Body of pancreas (tissue), 4 donors: ENCODE measurements at regions not wholly inside any gene's neighbourhood (a gene's known extent, or its start where the extent isn't known, plus 50 kb on each side); places are given as distances from the start of the nearest gene placed in this dataset.

Source experiments
- ATAC-seq: fragments of 150-250 bp; one replicate; pipeline ENCODE4 v1.9.1; 2016
- DNase-seq, 4 donors: peaks; one replicate each; pipeline ENCODE4 v3.0.0-alpha.2; 2019
- H3K27ac ChIP-seq, 4 donors: fragments of 200-600 bp; sonication (generic); 1 replicate in 3 of 4; 2 replicates in 1 of 4; pipeline versions ENCODE4 v1.5.1 to v1.6.1; 2016 to 2019; ENCODE audit warnings: mild to moderate bottlenecking in 1 of 4, mixed read lengths in 1 of 4, moderate library complexity in 1 of 4
- H3K27me3 ChIP-seq, 2 donors: fragments of 200-600 bp; sonication (generic); one replicate each; pipeline ENCODE4 v1.6.0; 2016; ENCODE audit warnings: mild to moderate bottlenecking in 1 of 2
- H3K36me3 ChIP-seq, 2 donors: fragments of 200-600 bp; sonication (generic); replicated peaks in 1 of 2; 2 replicates each; pipeline ENCODE4 v1.5.1; 2016; ENCODE audit warnings: low read depth in 2 of 2; ENCODE audit not compliant: insufficient read depth in 1 of 2
- H3K4me1 ChIP-seq: fragments of 200-600 bp; sonication (generic); one replicate; pipeline ENCODE4 v1.6.0; 2016
- H3K4me3 ChIP-seq, 2 donors: fragments of 200-600 bp; sonication (generic); 1 replicate in 1 of 2; 2 replicates in 1 of 2; pipeline ENCODE4 v1.5.1; 2016 to 2019
- H3K9me3 ChIP-seq, 3 donors: fragments of 200-600 bp; sonication (generic); 1 replicate in 2 of 3; 2 replicates in 1 of 3; pipeline ENCODE4 v1.5.1; 2016
- POLR2A ChIP-seq, 3 donors: fragments of 450-650 bp; IDR thresholded peaks; one replicate each; pipeline ENCODE4 v1.6.1; 2016; ENCODE audit warnings: antibody characterized with exemption in 3 of 3, mild to moderate bottlenecking in 2 of 3
- WGBS, 2 donors: methylation state at CpG; one replicate each; pipeline ENCODE4 v1.1.5; 2017; 5-methylcytosine and 5-hydroxymethylcytosine counted together
- intact Hi-C: fragments of 100-400 bp; cut with DNase I; formaldehyde crosslinking; loops from one replicate; pipeline ENCODE4 v1.15.1; 2023
- TF ChIP-seq, protein P1 (sequence below), 7 experiments: fragments of 450-650 bp in 4 of 7; fragments of 200-600 bp in 3 of 7; sonication (generic) in 3 of 7; IDR thresholded peaks; one replicate each; pipeline ENCODE4 v1.5.1; 2016 to 2019; ENCODE audit warnings: antibody characterized with exemption in 7 of 7

DNA sequence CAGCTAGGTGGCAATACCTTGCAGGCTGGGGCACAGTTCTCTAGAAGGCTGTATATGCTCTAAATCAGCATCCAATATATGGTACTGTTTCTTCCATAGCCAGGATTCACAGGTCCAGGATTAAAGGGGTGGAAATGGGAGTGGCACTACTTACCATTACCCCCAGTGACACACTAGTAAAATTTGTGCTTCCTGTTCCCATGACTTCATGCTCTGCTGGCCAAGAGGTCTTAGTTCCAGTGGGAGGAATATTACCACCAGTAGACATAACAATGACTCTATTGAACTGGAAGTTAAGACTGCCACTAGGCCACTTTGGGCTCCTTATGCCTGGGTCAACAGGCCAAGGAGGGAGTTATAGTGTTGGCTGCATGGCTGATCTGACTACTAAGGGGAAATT, 174.3 kb upstream of the TNFAIP3 start:
- Histone ChIP-seq H3K27ac (no peak overlapping the region), H3K36me3 (no peaks in the 10 kb centered on the region), H3K4me3 (no peak overlapping the region), H3K27me3 (no peaks in the 10 kb centered on the region), H3K4me1 (peaks cover 26% of the 10 kb centered on the region), H3K9me3 (no peaks in the 10 kb centered on the region)
- no peak for TF ChIP-seq POLR2A (IDR thresholded peaks at IDR 0.05)
- TF ChIP-seq, protein P1, sequence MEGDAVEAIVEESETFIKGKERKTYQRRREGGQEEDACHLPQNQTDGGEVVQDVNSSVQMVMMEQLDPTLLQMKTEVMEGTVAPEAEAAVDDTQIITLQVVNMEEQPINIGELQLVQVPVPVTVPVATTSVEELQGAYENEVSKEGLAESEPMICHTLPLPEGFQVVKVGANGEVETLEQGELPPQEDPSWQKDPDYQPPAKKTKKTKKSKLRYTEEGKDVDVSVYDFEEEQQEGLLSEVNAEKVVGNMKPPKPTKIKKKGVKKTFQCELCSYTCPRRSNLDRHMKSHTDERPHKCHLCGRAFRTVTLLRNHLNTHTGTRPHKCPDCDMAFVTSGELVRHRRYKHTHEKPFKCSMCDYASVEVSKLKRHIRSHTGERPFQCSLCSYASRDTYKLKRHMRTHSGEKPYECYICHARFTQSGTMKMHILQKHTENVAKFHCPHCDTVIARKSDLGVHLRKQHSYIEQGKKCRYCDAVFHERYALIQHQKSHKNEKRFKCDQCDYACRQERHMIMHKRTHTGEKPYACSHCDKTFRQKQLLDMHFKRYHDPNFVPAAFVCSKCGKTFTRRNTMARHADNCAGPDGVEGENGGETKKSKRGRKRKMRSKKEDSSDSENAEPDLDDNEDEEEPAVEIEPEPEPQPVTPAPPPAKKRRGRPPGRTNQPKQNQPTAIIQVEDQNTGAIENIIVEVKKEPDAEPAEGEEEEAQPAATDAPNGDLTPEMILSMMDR (IDR thresholded peaks at IDR 0.05) = no peak
- ATAC-seq = no peak
- intact Hi-C loops = no loop called here
- DNase-seq = no peak

DNA sequence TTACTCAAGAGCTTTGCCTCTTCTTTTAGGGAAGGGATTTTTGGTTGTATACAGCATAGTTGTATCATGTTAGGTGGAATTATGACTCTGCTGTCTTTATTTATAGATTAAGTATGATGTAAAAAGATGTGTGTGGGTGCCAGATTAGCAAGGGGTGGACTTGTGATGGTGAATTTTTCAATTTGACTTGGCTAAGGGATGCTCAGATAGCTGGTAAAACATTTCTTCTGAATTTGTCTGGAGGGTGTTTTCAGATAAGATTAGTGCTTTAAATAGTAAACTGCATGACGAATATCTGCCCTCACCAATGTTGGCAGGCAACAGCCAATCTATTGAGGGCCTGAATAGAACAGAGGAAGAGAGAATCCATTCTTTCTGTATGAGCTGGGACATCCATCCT, 173.3 kb upstream of the TNFAIP3 start:
- no peak overlapping the region for H3K4me3 ChIP-seq
- no peaks in the 10 kb centered on the region for H3K9me3 ChIP-seq
- intact Hi-C loops = no loop called here
- no peak for ATAC-seq
- WGBS, 2 donors = 9 to 45% methylated on average over 1 of the region's 1 CpG
- TF ChIP-seq, protein P1 (IDR thresholded peaks at IDR 0.05) = no peak
- TF ChIP-seq POLR2A (IDR thresholded peaks at IDR 0.05) = no peak
- peaks cover 35% of the 10 kb centered on the region for H3K4me1 ChIP-seq
- no peaks in the 10 kb centered on the region for H3K36me3 ChIP-seq
- no peak overlapping the region for H3K27ac ChIP-seq
- no peak for DNase-seq
- no peaks in the 10 kb centered on the region for H3K27me3 ChIP-seq

- intact Hi-C loops = no loop called here
- H3K4me1 ChIP-seq = peaks cover 56% of the 10 kb centered on the region
- H3K27me3 ChIP-seq = no peaks in the 10 kb centered on the region
- TF ChIP-seq, protein P1 (IDR thresholded peaks at IDR 0.05) = no peak
- TF ChIP-seq POLR2A (IDR thresholded peaks at IDR 0.05) = no peak
- peak overlapping the region; percentile 44 to 77 (median 65) for H3K27ac ChIP-seq
- ATAC-seq = no peak
- 91 to 95% methylated on average over 4 of the region's 4 CpGs for WGBS, 2 donors
- no peak for DNase-seq
- H3K36me3 ChIP-seq = no peaks in the 10 kb centered on the region
- H3K9me3 ChIP-seq = no peaks in the 10 kb centered on the region
- no peak overlapping the region for H3K4me3 ChIP-seq
These were observed 170.3 kb upstream of the TNFAIP3 start for GRCh38 chr6:137696765-137697164.

- Histone ChIP-seq H3K4me3 (no peak overlapping the region), H3K4me1 (peaks cover 61% of the 10 kb centered on the region), H3K36me3 (no peaks in the 10 kb centered on the region), H3K27me3 (no peaks in the 10 kb centered on the region), H3K9me3 (no peaks in the 10 kb centered on the region), H3K27ac (peak overlapping the region; percentile 44 to 77 (median 65))
- intact Hi-C loops = no loop called here
- peak; percentile 70 to 79 (median 76) for DNase-seq
- peak; percentile 91 for ATAC-seq
- TF ChIP-seq, protein P1 (IDR thresholded peaks at IDR 0.05) = peak in 4 of 7 experiments; percentile 14 to 38 (median 20)
- TF ChIP-seq POLR2A (IDR thresholded peaks at IDR 0.05) = no peak
- WGBS, 2 donors = 16 to 17% methylated on average over 2 of the region's 2 CpGs
These were observed 169.7 kb upstream of the TNFAIP3 start for GRCh38 chr6:137697267-137697938.

- DNase-seq = peak in 1 of 4 donors; percentile 63
- intact Hi-C loops = no loop called here
- ATAC-seq = no peak
- TF ChIP-seq, protein P1 (IDR thresholded peaks at IDR 0.05) = no peak
- TF ChIP-seq POLR2A (IDR thresholded peaks at IDR 0.05) = no peak
- Histone ChIP-seq H3K27me3 (no peaks in the 10 kb centered on the region), H3K36me3 (no peaks in the 10 kb centered on the region), H3K4me3 (no peak overlapping the region), H3K27ac (peak overlapping the region in 1 of 4 donors; percentile 77), H3K4me1 (peaks cover 60% of the 10 kb centered on the region), H3K9me3 (no peaks in the 10 kb centered on the region)
- 52 to 66% methylated on average over 3 of the region's 3 CpGs for WGBS, 2 donors
These were observed 168.4 kb upstream of the TNFAIP3 start for GRCh38 chr6:137698636-137699030.
